ENCODE measurements at regions not wholly inside any gene's neighbourhood (a gene's known extent, or its start where the extent isn't known, plus 50 kb on each side); places are given as distances from the start of the nearest gene placed in this dataset.

GRCh38 chr2:4020153-4020552 lies 316.8 kb downstream of the DCDC2C start:
- DNase-seq (ENCODE audit: low read depth, low spot score) (no peak), ATAC-seq (no peak)
- no peaks in the 10 kb centered on the region for H3K4me1 ChIP-seq (ENCODE audit: control insufficient read depth in 1 of 2, insufficient read depth in 2 of 2, low read length in 2 of 2)
- H3K9ac ChIP-seq (ENCODE audit: low read length): no peak overlapping the region
- H3K27me3 ChIP-seq (ENCODE audit: insufficient read depth, low read length): no peaks in the 10 kb centered on the region
- ChIA-PET CTCF (no interaction called here), POLR2A (no interaction called here), RAD21 (ENCODE audit: low non-redundant PET in 1 of 2, low total read pairs in 2 of 2, uncharacterized antibody in 2 of 2, unreplicated experiment in 2 of 2) (no interaction called here)
- H3K4me2 ChIP-seq (ENCODE audit: low read length): no peak overlapping the region
- intact Hi-C loops (cut with micrococcal nuclease): no loop called here
- H3K27ac ChIP-seq (ENCODE audit: low read depth, low read length): no peak overlapping the region
- no TSS peak for BruUV-seq (replicated peaks)
- no peaks in the 10 kb centered on the region for H3K79me2 ChIP-seq (ENCODE audit: insufficient read depth, low read length)
- no peaks in the 10 kb centered on the region for H3K9me3 ChIP-seq (ENCODE audit: control insufficient read depth in 1 of 2, insufficient read depth in 1 of 2, low read depth in 1 of 2, low read length in 2 of 2)
- no peaks in the 10 kb centered on the region for H4K20me1 ChIP-seq (ENCODE audit: insufficient read depth)
- H3K9me2 ChIP-seq (ENCODE audit: insufficient read depth): no peaks in the 10 kb centered on the region
- H3K4me3 ChIP-seq (replicated peaks in 1 of 2; ENCODE audit: low read depth in 1 of 2, low read length in 2 of 2): no peak overlapping the region
- H2AFZ ChIP-seq (ENCODE audit: low read depth, low read length, poor library complexity, severe bottlenecking): no peak overlapping the region
- H3K36me3 ChIP-seq (ENCODE audit: control insufficient read depth in 1 of 2, insufficient read depth in 2 of 2, low read length in 2 of 2): no peaks in the 10 kb centered on the region
- no peak for TF ChIP-seq JUND (IDR thresholded peaks at IDR 0.05)
- no peak for TF ChIP-seq SP1 (IDR thresholded peaks at IDR 0.05; ENCODE audit: low read depth)
- no peak for TF ChIP-seq ATF3 (IDR thresholded peaks at IDR 0.05)
- no peak for TF ChIP-seq SIN3A (IDR thresholded peaks at IDR 0.05; ENCODE audit: low read depth)
- TF ChIP-seq TCF7L2 (IDR thresholded peaks at IDR 0.05; ENCODE audit: borderline replicate concordance, extremely low read depth, insufficient read depth, insufficient read length): no peak
- TF ChIP-seq SRF (IDR thresholded peaks at IDR 0.05; ENCODE audit: low read depth): no peak
- TF ChIP-seq ELF1 (IDR thresholded peaks at IDR 0.05; ENCODE audit: borderline replicate concordance, low read depth): no peak

DNA sequence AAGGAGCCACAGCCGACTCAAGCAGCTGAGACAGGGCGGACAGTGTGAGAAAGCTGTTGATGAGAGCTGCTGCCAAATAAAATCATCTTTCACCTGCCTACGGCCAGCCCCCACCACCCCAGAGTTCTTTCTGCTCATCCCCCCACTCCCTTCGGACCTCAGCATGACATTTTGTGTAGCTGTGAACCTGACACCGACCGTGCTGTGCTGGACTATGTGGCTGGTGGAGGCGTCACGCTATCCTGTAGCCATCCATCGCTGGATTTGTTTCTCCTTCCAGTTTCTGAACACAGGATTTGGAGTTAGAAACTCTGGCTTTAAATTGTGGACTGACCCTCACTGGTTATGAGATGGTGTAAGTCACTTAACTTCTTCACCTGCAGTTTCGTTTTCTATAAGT lies 317.3 kb downstream of the DCDC2C start:
- no TSS peak for BruUV-seq (replicated peaks)
- CTCF ChIA-PET: no interaction called here
- H3K9me3 ChIP-seq (ENCODE audit: control insufficient read depth in 1 of 2, insufficient read depth in 1 of 2, low read depth in 1 of 2, low read length in 2 of 2): no peaks in the 10 kb centered on the region
- DNase-seq (ENCODE audit: low read depth, low spot score) (no peak), ATAC-seq (no peak)
- no peaks in the 10 kb centered on the region for H4K20me1 ChIP-seq (ENCODE audit: insufficient read depth)
- POLR2A ChIA-PET: no interaction called here
- H3K9ac ChIP-seq (ENCODE audit: low read length): no peak overlapping the region
- no peak overlapping the region for H3K4me3 ChIP-seq (replicated peaks in 1 of 2; ENCODE audit: low read depth in 1 of 2, low read length in 2 of 2)
- H2AFZ ChIP-seq (ENCODE audit: low read depth, low read length, poor library complexity, severe bottlenecking): no peak overlapping the region
- intact Hi-C loops (cut with micrococcal nuclease): no loop called here
- no peaks in the 10 kb centered on the region for H3K79me2 ChIP-seq (ENCODE audit: insufficient read depth, low read length)
- no peaks in the 10 kb centered on the region for H3K9me2 ChIP-seq (ENCODE audit: insufficient read depth)
- no peaks in the 10 kb centered on the region for H3K4me1 ChIP-seq (ENCODE audit: control insufficient read depth in 1 of 2, insufficient read depth in 2 of 2, low read length in 2 of 2)
- RAD21 ChIA-PET (ENCODE audit: low non-redundant PET in 1 of 2, low total read pairs in 2 of 2, uncharacterized antibody in 2 of 2, unreplicated experiment in 2 of 2): no interaction called here
- H3K27me3 ChIP-seq (ENCODE audit: insufficient read depth, low read length): no peaks in the 10 kb centered on the region
- no peaks in the 10 kb centered on the region for H3K36me3 ChIP-seq (ENCODE audit: control insufficient read depth in 1 of 2, insufficient read depth in 2 of 2, low read length in 2 of 2)
- TF ChIP-seq FOSL1 (IDR thresholded peaks at IDR 0.05; ENCODE audit: low read depth) (no peak), POLR2A (IDR thresholded peaks at IDR 0.05; ENCODE audit: borderline replicate concordance, extremely low read depth, insufficient read depth, insufficient read length) (no peak), POLR2AphosphoS5 (IDR thresholded peaks at IDR 0.05; ENCODE audit: low read depth, low read length) (no peak), MAX (IDR thresholded peaks at IDR 0.05) (no peak), TCF7L2 (IDR thresholded peaks at IDR 0.05; ENCODE audit: borderline replicate concordance, extremely low read depth, insufficient read depth, insufficient read length) (no peak), YY1 (IDR thresholded peaks at IDR 0.05; ENCODE audit: extremely low read depth, insufficient replicate concordance, low read depth, low read length) (no peak), EZH2 (IDR thresholded peaks at IDR 0.05) (no peak), EGR1 (IDR thresholded peaks at IDR 0.05; ENCODE audit: low read depth) (no peak), ZBTB33 (IDR thresholded peaks at IDR 0.05; ENCODE audit: extremely low read depth, insufficient replicate concordance, low read length) (no peak), CEBPB (IDR thresholded peaks at IDR 0.05; ENCODE audit: low read depth) (no peak), ATF3 (IDR thresholded peaks at IDR 0.05) (no peak)
- TF ChIP-seq, protein P1, sequence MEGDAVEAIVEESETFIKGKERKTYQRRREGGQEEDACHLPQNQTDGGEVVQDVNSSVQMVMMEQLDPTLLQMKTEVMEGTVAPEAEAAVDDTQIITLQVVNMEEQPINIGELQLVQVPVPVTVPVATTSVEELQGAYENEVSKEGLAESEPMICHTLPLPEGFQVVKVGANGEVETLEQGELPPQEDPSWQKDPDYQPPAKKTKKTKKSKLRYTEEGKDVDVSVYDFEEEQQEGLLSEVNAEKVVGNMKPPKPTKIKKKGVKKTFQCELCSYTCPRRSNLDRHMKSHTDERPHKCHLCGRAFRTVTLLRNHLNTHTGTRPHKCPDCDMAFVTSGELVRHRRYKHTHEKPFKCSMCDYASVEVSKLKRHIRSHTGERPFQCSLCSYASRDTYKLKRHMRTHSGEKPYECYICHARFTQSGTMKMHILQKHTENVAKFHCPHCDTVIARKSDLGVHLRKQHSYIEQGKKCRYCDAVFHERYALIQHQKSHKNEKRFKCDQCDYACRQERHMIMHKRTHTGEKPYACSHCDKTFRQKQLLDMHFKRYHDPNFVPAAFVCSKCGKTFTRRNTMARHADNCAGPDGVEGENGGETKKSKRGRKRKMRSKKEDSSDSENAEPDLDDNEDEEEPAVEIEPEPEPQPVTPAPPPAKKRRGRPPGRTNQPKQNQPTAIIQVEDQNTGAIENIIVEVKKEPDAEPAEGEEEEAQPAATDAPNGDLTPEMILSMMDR (IDR thresholded peaks at IDR 0.05 in 2 of 3, conservative IDR thresholded peaks at IDR 0.05 in 1 of 3; ENCODE audit: borderline replicate concordance in 1 of 3, insufficient read depth in 1 of 3, low read depth in 2 of 3, low read length in 2 of 3): no peak
- H3K27ac ChIP-seq (ENCODE audit: low read depth, low read length): no peak overlapping the region
- H3K4me2 ChIP-seq (ENCODE audit: low read length): no peak overlapping the region
